A549 (cell line): ENCODE measurements at regions not wholly inside any gene's neighbourhood (a gene's known extent, or its start where the extent isn't known, plus 50 kb on each side); places are given as distances from the start of the nearest gene placed in this dataset.
A peak's percentile ranks its signal among the peaks of the same experiment; 100 is the strongest.

Experiments
- ATAC-seq, 2 experiments: fragments of 200-7000 bp in 1 of 2; fragments of >200 bp in 1 of 2; cut with Nextera tagmentation in 1 of 2; cut with Tn5 transposase in 1 of 2; 3 replicates each; pipeline versions ENCODE4 v1.8.0 to v1.9.1; 2018 to 2020; ENCODE audit warnings: mild to moderate bottlenecking in 1 of 2, moderate library complexity in 1 of 2
- CTCF ChIA-PET: fragments of 300-600 bp; sonication (Branson Sonifier 250); formaldehyde crosslinking; extraction: SDS; loops from one replicate; lab custom pipeline; 2021; ENCODE audit warnings: antibody characterized with exemption, inconsistent platforms; lab: Yijun Ruan, JAX
- POLR2A ChIA-PET: fragments of 350-600 bp; formaldehyde crosslinking; extraction: SDS; loops from one replicate; lab custom pipeline; 2021; ENCODE audit warnings: antibody characterized with exemption, inconsistent platforms; lab: Yijun Ruan, JAX
- DNase-seq, 2 experiments: peaks; one replicate each; pipeline versions ENCODE4 v3.0.0 to v3.0.0-alpha.2; 2011 to 2016; ENCODE audit warnings: low read depth in 1 of 2, low spot score in 1 of 2
- FAIRE-seq: peaks from 2 replicates; lab custom pipeline; 2011; peaks lifted over from hg19 to GRCh38; lab: Jason Lieb, UNC
- H3K27ac ChIP-seq, 2 experiments: fragments of >200 bp; sonication (Bioruptor Twin); formaldehyde crosslinking; 3 replicates each; pipeline ENCODE4 v1.5.1; 2016 to 2017
- H3K4me1 ChIP-seq: fragments of >200 bp; sonication (Bioruptor Twin); formaldehyde crosslinking; 3 replicates; pipeline ENCODE4 v1.6.1; 2016
- H3K4me2 ChIP-seq: fragments of >200 bp; sonication (Bioruptor Twin); formaldehyde crosslinking; 3 replicates; pipeline ENCODE4 v1.6.1; 2016
- H3K4me3 ChIP-seq: fragments of >200 bp; sonication (Bioruptor Twin); formaldehyde crosslinking; 3 replicates; pipeline ENCODE4 v1.5.1; 2016
- H3K9me3 ChIP-seq: fragments of >200 bp; sonication (Bioruptor Twin); formaldehyde crosslinking; 3 replicates; pipeline ENCODE4 v1.6.1; 2016
- BCL3 ChIP-seq: fragments of >200 bp; sonication (Bioruptor Twin); formaldehyde crosslinking; IDR thresholded peaks from 3 replicates; pipeline ENCODE4 v1.6.1; 2016
- CBX2 ChIP-seq: fragments of 200-600 bp; sonication (generic); IDR thresholded peaks from 2 replicates; pipeline ENCODE4 v1.6.1; 2016; ENCODE audit warnings: low read depth, mild to moderate bottlenecking, borderline replicate concordance
- CBX8 ChIP-seq: fragments of 200-600 bp; sonication (generic); IDR thresholded peaks from 2 replicates; pipeline ENCODE4 v1.6.1; 2016
- CTCF ChIP-seq: fragments of >200 bp; sonication (Bioruptor Twin); formaldehyde crosslinking; IDR thresholded peaks from 3 replicates; pipeline ENCODE4 v1.5.1; 2016
- E2F6 ChIP-seq: IDR thresholded peaks from 2 replicates; pipeline ENCODE4 v1.6.1; 2012; ENCODE audit warnings: low read depth, borderline replicate concordance
- GATA3 ChIP-seq: IDR thresholded peaks from 2 replicates; pipeline ENCODE4 v1.6.1; 2012; ENCODE audit warnings: borderline replicate concordance
- HDAC2 ChIP-seq: fragments of 200-600 bp; sonication (generic); IDR thresholded peaks from 2 replicates; pipeline ENCODE4 v1.6.1; 2016
- HEYL ChIP-seq: fragments of 250-450 bp; sonication (Bioruptor Pico); IDR thresholded peaks from 2 replicates; pipeline ENCODE4 v1.8.0; 2021; ENCODE audit warnings: mild to moderate bottlenecking, moderate library complexity
- HOXA7 ChIP-seq: fragments of 250-450 bp; sonication (Bioruptor Pico); IDR thresholded peaks from 2 replicates; pipeline ENCODE4 v1.5.0; 2020; ENCODE audit warnings: mild to moderate bottlenecking, moderate library complexity
- HOXB5 ChIP-seq: fragments of 250-450 bp; sonication (Bioruptor Pico); IDR thresholded peaks from 2 replicates; pipeline ENCODE4 v1.5.0; 2020; ENCODE audit warnings: mild to moderate bottlenecking, moderate library complexity
- JUNB ChIP-seq: fragments of >200 bp; sonication (Bioruptor Twin); formaldehyde crosslinking; IDR thresholded peaks from 2 replicates; pipeline ENCODE4 v1.6.1; 2016
- MAFK ChIP-seq: fragments of 450-650 bp; IDR thresholded peaks from 2 replicates; pipeline ENCODE4 v1.6.1; 2014; ENCODE audit not compliant: partially characterized antibody
- NPAS2 ChIP-seq: fragments of 250-450 bp; sonication (Bioruptor Pico); IDR thresholded peaks from 2 replicates; pipeline ENCODE4 v1.8.0; 2022; ENCODE audit warnings: mild to moderate bottlenecking, moderate library complexity, borderline replicate concordance
- PHF8 ChIP-seq: fragments of 200-600 bp; sonication (generic); IDR thresholded peaks from 2 replicates; pipeline ENCODE4 v1.6.1; 2016; ENCODE audit warnings: low read depth, mild to moderate bottlenecking, antibody characterized with exemption, moderate library complexity, borderline replicate concordance
- POLR2AphosphoS2 ChIP-seq: conservative IDR thresholded peaks from 2 replicates; pipeline ENCODE4 v1.6.1; 2012; ENCODE audit warnings: low read length, improper control_type of control experiment, inconsistent platforms
- RAD21 ChIP-seq, 2 experiments: fragments of >200 bp in 1 of 2; sonication (Bioruptor Twin) in 1 of 2; formaldehyde crosslinking in 1 of 2; IDR thresholded peaks in 1 of 2; conservative IDR thresholded peaks in 1 of 2; 2 replicates in 1 of 2; 3 replicates in 1 of 2; pipeline ENCODE4 v1.6.1; 2012 to 2018; ENCODE audit warnings: inconsistent platforms in 1 of 2
- RNF2 ChIP-seq: fragments of 200-600 bp; sonication (generic); IDR thresholded peaks from 2 replicates; pipeline ENCODE4 v1.6.1; 2016; ENCODE audit warnings: low read depth, mild to moderate bottlenecking, antibody characterized with exemption, moderate library complexity, borderline replicate concordance
- SMC3 ChIP-seq: fragments of >200 bp; sonication (Bioruptor Twin); formaldehyde crosslinking; IDR thresholded peaks from 3 replicates; pipeline ENCODE4 v1.6.1; 2018; ENCODE audit warnings: inconsistent platforms
- SREBF2 ChIP-seq: fragments of 450-650 bp; IDR thresholded peaks from 2 replicates; pipeline ENCODE4 v1.6.1; 2014; ENCODE audit warnings: mild to moderate bottlenecking, moderate library complexity
- TP53 ChIP-seq: fragments of 250-450 bp; sonication (Bioruptor Pico); IDR thresholded peaks from 2 replicates; pipeline ENCODE4 v1.5.0; 2021; ENCODE audit warnings: mild to moderate bottlenecking, moderate library complexity
- USF2 ChIP-seq: fragments of 450-650 bp; IDR thresholded peaks from 2 replicates; pipeline ENCODE4 v1.6.1; 2014; ENCODE audit warnings: antibody characterized with exemption
- ZC3H11A ChIP-seq: fragments of 450-650 bp; IDR thresholded peaks from 2 replicates; pipeline ENCODE4 v1.6.1; 2014; ENCODE audit warnings: antibody characterized with exemption, mild to moderate bottlenecking
- WGBS: methylation state at CpG from one replicate; pipeline ENCODE4 v1.1.6; 2017; ENCODE audit errors: missing lambda C conversion rate; 5-methylcytosine and 5-hydroxymethylcytosine counted together
- TF ChIP-seq, protein P1 (sequence below): IDR thresholded peaks from 2 replicates; pipeline ENCODE4 v1.6.1; 2012
- TF ChIP-seq, protein P2 (sequence below): fragments of 200-600 bp; sonication (generic); IDR thresholded peaks from 2 replicates; pipeline ENCODE4 v1.6.1; 2016; ENCODE audit warnings: antibody characterized with exemption, mild to moderate bottlenecking, moderate library complexity

- POLR2A ChIA-PET = interaction anchor here (0.7 to 1.0 kb wide), 2 partner anchors 1082 to 1086 kb away, joined by 3 to 4 read pairs; no protein-coding TSS in a partner anchor
- CTCF ChIA-PET = interaction anchor here (0.6 to 3.7 kb wide), 44 partner anchors 8 to 1987 kb away, joined by 3 to 38 read pairs (median 4); no protein-coding TSS in a partner anchor
- ATAC-seq (peak; percentile 93 to 98), FAIRE-seq (peak; percentile 83), DNase-seq (peak; percentile 43 to 81)
- no peak overlapping the region for H3K4me3 ChIP-seq
- peak overlapping the region; percentile 47; the same call in 2 of the 3 replicates for H3K4me2 ChIP-seq
- no peaks in the 10 kb centered on the region for H3K9me3 ChIP-seq
- TF ChIP-seq PHF8 (no peak), RAD21 (conservative IDR thresholded peaks at IDR 0.05 in 1 of 2, IDR thresholded peaks at IDR 0.05 in 1 of 2) (peak; percentile 95 to 96), GATA3 (peak; percentile 59; the same call in 1 of the 2 replicates), JUNB (no peak), MAFK (no peak), HDAC2 (no peak), SMC3 (peak; percentile 96), HOXA7 (no peak), ZC3H11A (no peak), BCL3 (no peak), NPAS2 (CRISPR knock-in tag) (no peak), CBX2 (no peak), CTCF (peak; percentile 91)
- no peaks in the 10 kb centered on the region; the same call in 2 of the 3 replicates for H3K4me1 ChIP-seq
- 8% methylated on average over 6 of the region's 6 CpGs for WGBS
- H3K27ac ChIP-seq = no peak overlapping the region
These were observed 1028.2 kb downstream of the MCTP2 start for GRCh38 chr15:95259513-95259912.

GRCh38 chr15:95259965-95260364, 1028.6 kb downstream of the MCTP2 start:
- no peak for TF ChIP-seq CBX8
- TF ChIP-seq E2F6 = no peak
- TF ChIP-seq TP53 (CRISPR knock-in tag) = no peak
- TF ChIP-seq, protein P1, sequence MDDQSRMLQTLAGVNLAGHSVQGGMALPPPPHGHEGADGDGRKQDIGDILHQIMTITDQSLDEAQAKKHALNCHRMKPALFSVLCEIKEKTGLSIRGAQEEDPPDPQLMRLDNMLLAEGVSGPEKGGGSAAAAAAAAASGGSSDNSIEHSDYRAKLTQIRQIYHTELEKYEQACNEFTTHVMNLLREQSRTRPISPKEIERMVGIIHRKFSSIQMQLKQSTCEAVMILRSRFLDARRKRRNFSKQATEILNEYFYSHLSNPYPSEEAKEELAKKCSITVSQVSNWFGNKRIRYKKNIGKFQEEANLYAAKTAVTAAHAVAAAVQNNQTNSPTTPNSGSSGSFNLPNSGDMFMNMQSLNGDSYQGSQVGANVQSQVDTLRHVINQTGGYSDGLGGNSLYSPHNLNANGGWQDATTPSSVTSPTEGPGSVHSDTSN = no peak
- no peak for TF ChIP-seq HOXB5 (CRISPR knock-in tag)
- no peak for TF ChIP-seq RNF2
- TF ChIP-seq, protein P2, sequence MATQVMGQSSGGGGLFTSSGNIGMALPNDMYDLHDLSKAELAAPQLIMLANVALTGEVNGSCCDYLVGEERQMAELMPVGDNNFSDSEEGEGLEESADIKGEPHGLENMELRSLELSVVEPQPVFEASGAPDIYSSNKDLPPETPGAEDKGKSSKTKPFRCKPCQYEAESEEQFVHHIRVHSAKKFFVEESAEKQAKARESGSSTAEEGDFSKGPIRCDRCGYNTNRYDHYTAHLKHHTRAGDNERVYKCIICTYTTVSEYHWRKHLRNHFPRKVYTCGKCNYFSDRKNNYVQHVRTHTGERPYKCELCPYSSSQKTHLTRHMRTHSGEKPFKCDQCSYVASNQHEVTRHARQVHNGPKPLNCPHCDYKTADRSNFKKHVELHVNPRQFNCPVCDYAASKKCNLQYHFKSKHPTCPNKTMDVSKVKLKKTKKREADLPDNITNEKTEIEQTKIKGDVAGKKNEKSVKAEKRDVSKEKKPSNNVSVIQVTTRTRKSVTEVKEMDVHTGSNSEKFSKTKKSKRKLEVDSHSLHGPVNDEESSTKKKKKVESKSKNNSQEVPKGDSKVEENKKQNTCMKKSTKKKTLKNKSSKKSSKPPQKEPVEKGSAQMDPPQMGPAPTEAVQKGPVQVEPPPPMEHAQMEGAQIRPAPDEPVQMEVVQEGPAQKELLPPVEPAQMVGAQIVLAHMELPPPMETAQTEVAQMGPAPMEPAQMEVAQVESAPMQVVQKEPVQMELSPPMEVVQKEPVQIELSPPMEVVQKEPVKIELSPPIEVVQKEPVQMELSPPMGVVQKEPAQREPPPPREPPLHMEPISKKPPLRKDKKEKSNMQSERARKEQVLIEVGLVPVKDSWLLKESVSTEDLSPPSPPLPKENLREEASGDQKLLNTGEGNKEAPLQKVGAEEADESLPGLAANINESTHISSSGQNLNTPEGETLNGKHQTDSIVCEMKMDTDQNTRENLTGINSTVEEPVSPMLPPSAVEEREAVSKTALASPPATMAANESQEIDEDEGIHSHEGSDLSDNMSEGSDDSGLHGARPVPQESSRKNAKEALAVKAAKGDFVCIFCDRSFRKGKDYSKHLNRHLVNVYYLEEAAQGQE = no peak
- no peak for TF ChIP-seq USF2
- no peak for TF ChIP-seq NPAS2 (CRISPR knock-in tag)
- TF ChIP-seq SREBF2 = no peak
- no peak for TF ChIP-seq HEYL (CRISPR knock-in tag)
- no peak for TF ChIP-seq POLR2AphosphoS2
- TF ChIP-seq JUNB = no peak
- Histone ChIP-seq H3K4me3 (no peak overlapping the region), H3K4me2 (0 out of 3 replicates have a peak overlapping the region, but pooled peaks have one; percentile 47), H3K4me1 (no peaks in the 10 kb centered on the region; the same call in 2 of the 3 replicates), H3K9me3 (no peaks in the 10 kb centered on the region), H3K27ac (no peak overlapping the region)
- ChIA-PET CTCF (interaction anchor here (0.6 to 3.7 kb wide), 42 partner anchors 8 to 1986 kb away, joined by 3 to 38 read pairs (median 4); no protein-coding TSS in a partner anchor), POLR2A (interaction anchor here (0.7 to 1.0 kb wide), 2 partner anchors 1081 to 1086 kb away, joined by 3 to 4 read pairs; no protein-coding TSS in a partner anchor)
- 70% methylated on average over 3 of the region's 3 CpGs for WGBS
- DNase-seq (no peak), FAIRE-seq (no peak), ATAC-seq (peak in 1 of 2 experiments; percentile 51; a peak in 3 of 6 replicates)
